ENCODE measurements at regions not wholly inside any gene's neighbourhood (a gene's known extent, or its start where the extent isn't known, plus 50 kb on each side); places are given as distances from the start of the nearest gene placed in this dataset.

DNA sequence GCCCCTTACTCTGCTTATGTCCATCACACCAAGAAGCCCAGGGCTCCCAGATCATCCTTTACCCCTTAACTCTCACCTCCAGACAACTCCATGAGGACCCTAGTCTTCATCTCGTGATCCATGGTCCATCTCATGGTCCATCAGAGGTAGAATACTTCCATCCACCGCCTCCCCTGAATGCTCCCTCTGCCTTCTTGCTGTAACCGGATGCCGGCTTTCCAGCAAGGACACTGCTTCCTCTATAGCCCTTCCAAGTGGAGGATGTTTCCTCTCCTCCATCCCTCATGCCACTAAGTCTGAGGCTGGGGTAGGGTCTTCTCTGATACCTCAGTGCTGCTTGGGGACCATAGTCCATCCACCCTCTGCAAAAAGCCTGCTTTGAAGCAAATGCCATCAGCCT lies 118.6 kb upstream of the SIX2 start:
- TF ChIP-seq, protein P1, sequence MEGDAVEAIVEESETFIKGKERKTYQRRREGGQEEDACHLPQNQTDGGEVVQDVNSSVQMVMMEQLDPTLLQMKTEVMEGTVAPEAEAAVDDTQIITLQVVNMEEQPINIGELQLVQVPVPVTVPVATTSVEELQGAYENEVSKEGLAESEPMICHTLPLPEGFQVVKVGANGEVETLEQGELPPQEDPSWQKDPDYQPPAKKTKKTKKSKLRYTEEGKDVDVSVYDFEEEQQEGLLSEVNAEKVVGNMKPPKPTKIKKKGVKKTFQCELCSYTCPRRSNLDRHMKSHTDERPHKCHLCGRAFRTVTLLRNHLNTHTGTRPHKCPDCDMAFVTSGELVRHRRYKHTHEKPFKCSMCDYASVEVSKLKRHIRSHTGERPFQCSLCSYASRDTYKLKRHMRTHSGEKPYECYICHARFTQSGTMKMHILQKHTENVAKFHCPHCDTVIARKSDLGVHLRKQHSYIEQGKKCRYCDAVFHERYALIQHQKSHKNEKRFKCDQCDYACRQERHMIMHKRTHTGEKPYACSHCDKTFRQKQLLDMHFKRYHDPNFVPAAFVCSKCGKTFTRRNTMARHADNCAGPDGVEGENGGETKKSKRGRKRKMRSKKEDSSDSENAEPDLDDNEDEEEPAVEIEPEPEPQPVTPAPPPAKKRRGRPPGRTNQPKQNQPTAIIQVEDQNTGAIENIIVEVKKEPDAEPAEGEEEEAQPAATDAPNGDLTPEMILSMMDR (IDR thresholded peaks at IDR 0.05), result no peak
- no peak for TF ChIP-seq POLR2A (IDR thresholded peaks at IDR 0.05)
- no peak for TF ChIP-seq POLR2AphosphoS5 (IDR thresholded peaks at IDR 0.05)
- no peak for TF ChIP-seq EP300 (IDR thresholded peaks at IDR 0.05)
